ENCODE measurements at regions not wholly inside any gene's neighbourhood (a gene's known extent, or its start where the extent isn't known, plus 50 kb on each side); places are given as distances from the start of the nearest gene placed in this dataset.
A peak's percentile ranks its signal among the peaks of the same experiment; 100 is the strongest.

DNA sequence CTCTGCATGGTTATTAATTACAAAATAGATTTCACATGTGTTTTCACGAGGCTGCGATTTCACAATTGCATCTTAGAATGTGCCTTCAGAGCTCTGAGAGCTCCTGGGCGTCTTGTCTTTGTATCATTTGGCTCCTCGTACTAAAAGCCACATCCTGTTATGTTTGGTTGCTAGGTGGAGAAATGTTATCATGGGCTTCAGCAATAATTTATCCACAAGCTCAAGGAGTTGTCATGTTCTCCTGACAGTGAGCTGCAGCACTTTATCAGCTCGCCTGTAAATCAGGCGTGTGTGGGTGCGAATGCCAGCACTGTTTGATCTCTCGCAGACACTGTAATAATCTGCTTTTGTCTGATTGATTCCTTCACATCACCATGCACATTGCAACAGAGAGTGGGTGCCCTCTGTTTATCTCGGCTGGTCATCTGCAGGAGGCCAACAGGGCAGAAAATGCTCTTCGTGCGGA, 218.6 kb upstream of the ZFP64 start:
- Histone ChIP-seq H3K4me3 (ENCODE audit: low read length) (no peak overlapping the region), H3K9me3 (ENCODE audit: insufficient read depth, low read length) (no peaks in the 10 kb centered on the region), H3K27ac (ENCODE audit: low read length) (no peak overlapping the region), H3K79me2 (ENCODE audit: low read length) (no peaks in the 10 kb centered on the region), H3K4me1 (ENCODE audit: low read length) (peaks cover 11% of the 10 kb centered on the region), H3K36me3 (replicated peaks; ENCODE audit: low read depth, low read length) (no peaks in the 10 kb centered on the region), H2AFZ (ENCODE audit: low read depth, low read length) (no peak overlapping the region), H4K20me1 (ENCODE audit: insufficient read depth, low read length) (no peaks in the 10 kb centered on the region), H3K27me3 (ENCODE audit: low read depth, low read length) (peaks cover 26% of the 10 kb centered on the region), H3K9ac (ENCODE audit: low read length) (no peak overlapping the region), H3K4me2 (ENCODE audit: low read length) (no peak overlapping the region)
- no peak for TF ChIP-seq EZH2phosphoT487 (IDR thresholded peaks at IDR 0.05; ENCODE audit: low read depth)
- TF ChIP-seq, protein P1, sequence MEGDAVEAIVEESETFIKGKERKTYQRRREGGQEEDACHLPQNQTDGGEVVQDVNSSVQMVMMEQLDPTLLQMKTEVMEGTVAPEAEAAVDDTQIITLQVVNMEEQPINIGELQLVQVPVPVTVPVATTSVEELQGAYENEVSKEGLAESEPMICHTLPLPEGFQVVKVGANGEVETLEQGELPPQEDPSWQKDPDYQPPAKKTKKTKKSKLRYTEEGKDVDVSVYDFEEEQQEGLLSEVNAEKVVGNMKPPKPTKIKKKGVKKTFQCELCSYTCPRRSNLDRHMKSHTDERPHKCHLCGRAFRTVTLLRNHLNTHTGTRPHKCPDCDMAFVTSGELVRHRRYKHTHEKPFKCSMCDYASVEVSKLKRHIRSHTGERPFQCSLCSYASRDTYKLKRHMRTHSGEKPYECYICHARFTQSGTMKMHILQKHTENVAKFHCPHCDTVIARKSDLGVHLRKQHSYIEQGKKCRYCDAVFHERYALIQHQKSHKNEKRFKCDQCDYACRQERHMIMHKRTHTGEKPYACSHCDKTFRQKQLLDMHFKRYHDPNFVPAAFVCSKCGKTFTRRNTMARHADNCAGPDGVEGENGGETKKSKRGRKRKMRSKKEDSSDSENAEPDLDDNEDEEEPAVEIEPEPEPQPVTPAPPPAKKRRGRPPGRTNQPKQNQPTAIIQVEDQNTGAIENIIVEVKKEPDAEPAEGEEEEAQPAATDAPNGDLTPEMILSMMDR (IDR thresholded peaks at IDR 0.05; ENCODE audit: low read depth, low read length) = no peak

DNA sequence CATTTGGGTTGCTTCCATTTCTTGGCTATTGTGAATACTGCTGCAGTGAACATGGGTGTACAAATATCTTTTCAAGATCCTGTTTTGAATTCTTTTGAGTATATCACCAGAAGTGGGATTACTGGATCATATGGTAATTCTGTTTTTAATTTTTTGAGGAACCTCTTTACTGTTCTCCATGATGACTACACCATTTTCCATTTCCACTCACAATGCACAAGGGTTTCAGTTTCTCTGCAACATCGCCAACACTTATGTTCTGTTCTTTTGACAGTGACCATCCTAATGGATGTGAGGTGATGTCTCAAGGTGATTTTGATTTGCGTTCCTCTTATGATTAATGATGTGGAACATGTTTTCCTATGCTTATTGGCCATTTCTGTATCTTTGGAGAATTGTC, 214.4 kb upstream of the ZFP64 start:
- Histone ChIP-seq H3K27ac (ENCODE audit: low read length) (no peak overlapping the region), H3K9ac (ENCODE audit: low read length) (no peak overlapping the region), H3K4me3 (ENCODE audit: low read length) (no peak overlapping the region), H4K20me1 (ENCODE audit: insufficient read depth, low read length) (no peaks in the 10 kb centered on the region), H3K36me3 (replicated peaks; ENCODE audit: low read depth, low read length) (no peaks in the 10 kb centered on the region), H3K27me3 (ENCODE audit: low read depth, low read length) (peaks cover 62% of the 10 kb centered on the region), H3K4me2 (ENCODE audit: low read length) (peak overlapping the region; percentile 39), H3K4me1 (ENCODE audit: low read length) (peaks cover 16% of the 10 kb centered on the region), H3K79me2 (ENCODE audit: low read length) (no peaks in the 10 kb centered on the region), H3K9me3 (ENCODE audit: insufficient read depth, low read length) (no peaks in the 10 kb centered on the region), H2AFZ (ENCODE audit: low read depth, low read length) (no peak overlapping the region)
- TF ChIP-seq, protein P1 (IDR thresholded peaks at IDR 0.05; ENCODE audit: low read depth, low read length) = no peak
- TF ChIP-seq EZH2phosphoT487 (IDR thresholded peaks at IDR 0.05; ENCODE audit: low read depth) = no peak

DNA sequence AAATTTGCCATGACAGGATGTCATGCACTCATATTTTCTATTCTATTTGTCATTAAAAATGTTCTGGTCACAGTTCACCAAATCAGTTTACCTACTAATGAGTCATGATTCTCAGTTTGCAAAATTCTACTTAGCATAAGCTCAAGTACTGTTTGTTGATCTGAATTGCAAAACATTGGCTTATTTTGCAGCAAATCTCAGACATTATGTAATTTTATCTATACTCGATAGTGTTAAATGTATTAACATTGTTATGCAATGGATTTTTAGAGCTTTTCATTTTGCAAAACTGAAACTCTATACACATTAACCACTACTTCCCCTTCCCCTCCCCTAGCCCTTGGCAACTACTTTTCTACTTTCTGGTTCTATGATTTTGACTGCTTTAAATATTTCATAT, 213.8 kb upstream of the ZFP64 start:
- H3K9me3 ChIP-seq (ENCODE audit: insufficient read depth, low read length) = no peaks in the 10 kb centered on the region
- H4K20me1 ChIP-seq (ENCODE audit: insufficient read depth, low read length) = no peaks in the 10 kb centered on the region
- H3K4me1 ChIP-seq (ENCODE audit: low read length) = peaks cover 16% of the 10 kb centered on the region
- peak overlapping the region; percentile 39 for H3K4me2 ChIP-seq (ENCODE audit: low read length)
- TF ChIP-seq, protein P1 (IDR thresholded peaks at IDR 0.05; ENCODE audit: low read depth, low read length) = no peak
- no peak for TF ChIP-seq EZH2phosphoT487 (IDR thresholded peaks at IDR 0.05; ENCODE audit: low read depth)
- no peak overlapping the region for H3K9ac ChIP-seq (ENCODE audit: low read length)
- H3K79me2 ChIP-seq (ENCODE audit: low read length) = no peaks in the 10 kb centered on the region
- no peaks in the 10 kb centered on the region for H3K36me3 ChIP-seq (replicated peaks; ENCODE audit: low read depth, low read length)
- peaks cover 67% of the 10 kb centered on the region for H3K27me3 ChIP-seq (ENCODE audit: low read depth, low read length)
- no peak overlapping the region for H3K27ac ChIP-seq (ENCODE audit: low read length)
- H3K4me3 ChIP-seq (ENCODE audit: low read length) = no peak overlapping the region
- H2AFZ ChIP-seq (ENCODE audit: low read depth, low read length) = no peak overlapping the region

DNA sequence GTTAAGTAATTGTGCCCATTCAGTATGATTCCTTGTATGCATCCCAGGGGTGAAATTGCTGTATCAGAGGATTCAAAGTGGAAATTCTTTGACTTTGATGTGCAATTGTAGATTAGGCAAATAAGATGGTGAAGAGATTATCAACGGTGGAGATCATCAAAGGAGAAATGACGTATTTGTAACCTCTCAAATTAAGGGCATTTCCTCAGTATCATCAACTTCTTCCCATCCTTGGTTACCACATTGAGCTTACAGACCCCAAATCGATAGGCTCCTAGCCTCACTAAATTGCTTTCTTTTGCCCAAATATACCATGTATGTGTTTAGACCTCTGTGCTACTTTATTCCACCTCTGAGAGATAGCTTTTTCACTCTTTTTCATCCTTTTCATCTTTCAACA, 213.1 kb upstream of the ZFP64 start:
- Histone ChIP-seq H3K4me3 (ENCODE audit: low read length) (no peak overlapping the region), H3K79me2 (ENCODE audit: low read length) (no peaks in the 10 kb centered on the region), H3K9ac (ENCODE audit: low read length) (no peak overlapping the region), H2AFZ (ENCODE audit: low read depth, low read length) (no peak overlapping the region), H3K27me3 (ENCODE audit: low read depth, low read length) (peaks cover 72% of the 10 kb centered on the region), H3K27ac (ENCODE audit: low read length) (no peak overlapping the region), H3K9me3 (ENCODE audit: insufficient read depth, low read length) (no peaks in the 10 kb centered on the region), H4K20me1 (ENCODE audit: insufficient read depth, low read length) (no peaks in the 10 kb centered on the region), H3K36me3 (replicated peaks; ENCODE audit: low read depth, low read length) (no peaks in the 10 kb centered on the region), H3K4me2 (ENCODE audit: low read length) (no peak overlapping the region), H3K4me1 (ENCODE audit: low read length) (peaks cover 16% of the 10 kb centered on the region)
- TF ChIP-seq, protein P1 (IDR thresholded peaks at IDR 0.05; ENCODE audit: low read depth, low read length) = no peak
- no peak for TF ChIP-seq EZH2phosphoT487 (IDR thresholded peaks at IDR 0.05; ENCODE audit: low read depth)
